ENCODE measurements at regions not wholly inside any gene's neighbourhood (a gene's known extent, or its start where the extent isn't known, plus 50 kb on each side); places are given as distances from the start of the nearest gene placed in this dataset.

DNA sequence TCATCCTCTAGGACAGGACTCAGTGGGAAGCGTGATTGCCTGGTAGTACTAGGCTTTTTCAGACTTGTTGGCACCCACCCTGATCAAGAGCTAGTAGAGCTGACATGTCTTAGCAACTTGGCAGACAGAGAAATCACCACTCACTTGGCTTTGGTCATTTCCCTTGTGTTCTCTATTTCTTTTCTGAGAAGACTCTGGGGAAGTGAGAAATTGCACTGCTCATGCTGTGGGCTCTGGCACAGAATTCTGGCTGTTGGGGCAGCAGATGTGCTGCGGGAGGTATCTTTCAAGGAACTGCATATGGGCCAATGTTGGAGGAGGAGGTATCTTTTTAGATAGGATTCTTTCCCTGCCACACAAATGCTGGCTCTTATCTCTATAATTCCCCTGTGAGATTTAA lies 529.1 kb upstream of the MEX3C start:
- no peak for DNase-seq (ENCODE audit: low read depth)

GRCh38 chr18:51727780-51728179 lies 530.3 kb upstream of the MEX3C start:
- DNase-seq (ENCODE audit: low read depth), result no peak

- DNase-seq (ENCODE audit: low read depth), result no peak
Observed at GRCh38 chr18:51731070-51731469, 533.6 kb upstream of the MEX3C start.

DNA sequence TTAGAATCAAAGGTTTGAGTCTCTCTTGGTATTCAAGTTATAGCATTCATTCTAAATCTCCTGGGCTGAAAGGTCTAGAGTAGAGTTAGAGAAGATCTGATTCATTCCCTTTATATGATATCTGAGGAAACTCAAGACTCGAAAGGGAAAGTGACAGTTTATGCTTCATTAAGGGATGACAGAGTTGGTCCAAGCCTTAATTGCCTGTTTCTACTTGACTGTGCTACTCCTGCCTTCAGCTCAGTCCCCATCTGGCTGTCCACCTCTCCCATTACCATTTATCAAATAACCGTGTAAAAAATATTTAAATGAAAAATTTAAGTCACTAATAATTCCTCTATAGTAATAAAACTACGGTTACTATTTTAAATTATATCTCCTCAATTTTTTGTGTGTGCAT lies 537.1 kb upstream of the MEX3C start:
- DNase-seq (ENCODE audit: low read depth), result no peak

- DNase-seq (ENCODE audit: low read depth), result no peak
Observed at GRCh38 chr18:51739044-51739666, 541.7 kb upstream of the MEX3C start.

DNA sequence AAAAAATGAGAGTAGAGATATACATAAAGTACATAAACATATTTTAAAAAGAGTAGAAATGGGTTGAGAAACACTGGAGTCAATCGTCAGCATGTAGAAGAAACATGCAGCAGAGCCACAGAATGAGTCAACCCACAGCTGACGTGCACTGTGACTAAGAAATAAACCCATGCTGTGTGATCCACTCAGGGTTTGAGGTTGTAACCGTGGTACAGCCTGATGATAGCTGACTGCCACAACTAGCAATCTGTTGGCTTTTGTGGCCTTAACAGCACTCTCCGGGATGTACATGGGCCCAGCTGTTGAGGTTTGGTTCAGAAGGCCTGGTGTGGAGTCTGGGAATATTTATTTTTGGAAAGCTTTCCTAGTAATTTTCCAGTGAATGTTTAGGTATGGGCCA lies 554.4 kb upstream of the MEX3C start:
- DNase-seq (ENCODE audit: low read depth), result no peak

- DNase-seq (ENCODE audit: low read depth), result no peak
Observed at GRCh38 chr18:51753365-51754057, 556.0 kb upstream of the MEX3C start.

- no peak for DNase-seq (ENCODE audit: low read depth)
Observed at GRCh38 chr18:51754566-51754965, 557.1 kb upstream of the MEX3C start.

DNA sequence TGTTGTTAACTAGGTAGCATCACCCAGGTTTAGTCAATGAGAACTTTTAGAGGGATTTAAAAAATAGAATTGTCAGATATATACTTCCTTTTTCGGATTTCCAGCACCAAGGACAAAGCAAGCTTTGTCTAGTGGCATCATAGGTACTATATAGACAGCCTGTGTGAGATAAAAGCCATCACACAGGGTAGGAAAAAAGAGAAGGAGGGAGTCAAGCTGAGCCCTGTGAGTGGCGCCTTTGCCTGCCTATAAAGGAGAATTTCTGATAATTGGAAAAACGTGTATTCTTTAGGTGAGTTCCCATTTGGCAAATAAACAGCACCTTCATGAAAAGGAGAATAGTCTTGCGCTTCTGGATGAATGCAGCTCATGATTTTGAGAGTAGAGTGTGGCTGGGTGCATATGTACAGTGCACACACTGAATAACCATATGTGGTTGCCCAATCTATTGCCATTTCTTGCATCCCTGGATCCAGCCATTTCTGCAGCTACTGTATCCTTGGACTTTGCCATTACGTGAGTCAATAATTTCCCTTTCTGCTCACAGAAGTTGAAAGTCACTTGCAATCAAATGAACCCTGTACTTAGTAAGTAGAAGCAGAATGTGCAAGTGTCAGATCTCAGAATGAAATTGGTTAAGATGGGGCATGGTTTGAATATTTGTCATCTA lies 559.9 kb upstream of the MEX3C start:
- DNase-seq (ENCODE audit: low read depth), result no peak

DNA sequence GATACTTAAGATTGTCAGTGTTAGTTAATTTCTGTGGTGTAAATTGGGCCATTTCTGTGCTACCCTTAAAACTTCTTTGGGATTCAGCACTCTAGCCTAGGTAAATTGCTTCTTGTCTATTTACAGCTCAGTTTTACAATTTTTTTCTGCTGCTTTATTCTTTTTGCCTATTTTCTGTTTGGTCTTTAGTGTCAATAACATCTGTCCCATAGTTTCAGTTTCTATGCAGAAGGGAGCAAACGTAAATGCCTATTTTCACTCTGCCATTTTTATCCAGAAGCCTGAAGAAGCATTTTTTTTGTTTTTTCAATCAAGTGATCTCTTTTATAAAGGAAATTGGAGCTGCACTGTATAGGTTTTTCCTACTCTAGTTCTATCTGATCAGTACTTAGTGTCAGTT lies 564.9 kb upstream of the MEX3C start:
- no peak for DNase-seq (ENCODE audit: low read depth)

GRCh38 chr18:51765606-51766360 lies 568.3 kb upstream of the MEX3C start:
- DNase-seq (ENCODE audit: low read depth), result no peak

DNA sequence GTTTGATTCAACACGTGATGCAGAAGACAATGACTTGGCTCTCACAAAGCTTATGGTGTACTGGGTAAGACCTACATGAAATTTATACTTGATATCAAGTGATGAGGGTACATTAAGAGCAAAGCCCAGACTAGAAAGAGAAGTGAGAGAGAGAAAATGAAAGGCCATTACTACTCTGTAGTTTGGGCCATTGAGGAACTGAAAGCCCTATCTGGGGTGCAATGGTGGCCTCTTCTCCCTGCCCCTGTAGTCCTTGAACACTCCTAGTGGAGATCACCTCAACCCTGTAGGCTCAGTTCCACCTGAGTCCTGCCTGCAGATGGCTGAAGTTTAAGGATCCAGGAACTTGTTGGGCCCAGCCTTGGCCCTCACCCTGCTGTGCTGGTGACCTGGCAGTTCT lies 569.8 kb upstream of the MEX3C start:
- no peak for DNase-seq (ENCODE audit: low read depth)

DNA sequence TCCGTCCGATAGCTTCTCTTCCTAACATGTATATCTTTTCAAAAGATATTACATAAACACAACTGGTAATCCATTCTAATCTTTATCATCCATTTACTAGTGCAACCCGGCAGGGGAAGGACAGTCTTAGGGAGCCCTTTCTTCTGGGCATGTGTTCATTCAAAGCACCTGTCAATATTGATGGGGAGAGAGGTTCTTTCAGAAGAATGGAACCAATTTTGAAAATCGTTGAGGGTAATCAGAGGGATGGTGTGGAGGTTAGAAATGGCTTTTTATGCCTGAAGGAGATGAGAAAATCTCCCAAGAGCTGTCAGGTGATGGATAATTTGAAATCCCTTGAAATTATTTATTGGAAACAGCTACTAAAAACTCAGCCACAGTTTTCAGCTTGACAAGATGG lies 561.9 kb upstream of the DCC start:
- no peak for DNase-seq (ENCODE audit: low read depth)

- no peak for DNase-seq (ENCODE audit: low read depth)
Observed at GRCh38 chr18:51789871-51790270, 550.1 kb upstream of the DCC start.

DNA sequence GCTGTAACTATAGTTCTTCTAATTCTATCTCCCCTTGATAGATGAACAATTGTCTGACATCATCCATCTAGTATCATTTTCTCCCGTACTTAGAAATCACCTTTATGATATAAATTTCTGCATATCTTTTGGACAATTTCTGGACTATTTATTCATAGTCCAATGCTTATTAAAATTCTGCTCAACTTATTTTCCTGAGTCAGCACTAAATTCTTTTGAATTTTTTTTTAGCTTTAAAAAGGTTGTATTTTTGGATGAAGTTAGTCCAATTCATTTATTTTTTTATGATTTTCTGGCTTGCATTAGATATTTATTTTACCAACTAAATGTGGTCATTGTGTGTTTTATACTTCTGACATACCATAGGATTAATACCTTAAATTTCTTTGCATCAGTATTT lies 538.5 kb upstream of the DCC start:
- DNase-seq (ENCODE audit: low read depth), result no peak

GRCh38 chr18:51802569-51803428 lies 537.2 kb upstream of the DCC start:
- DNase-seq (ENCODE audit: low read depth), result no peak

DNA sequence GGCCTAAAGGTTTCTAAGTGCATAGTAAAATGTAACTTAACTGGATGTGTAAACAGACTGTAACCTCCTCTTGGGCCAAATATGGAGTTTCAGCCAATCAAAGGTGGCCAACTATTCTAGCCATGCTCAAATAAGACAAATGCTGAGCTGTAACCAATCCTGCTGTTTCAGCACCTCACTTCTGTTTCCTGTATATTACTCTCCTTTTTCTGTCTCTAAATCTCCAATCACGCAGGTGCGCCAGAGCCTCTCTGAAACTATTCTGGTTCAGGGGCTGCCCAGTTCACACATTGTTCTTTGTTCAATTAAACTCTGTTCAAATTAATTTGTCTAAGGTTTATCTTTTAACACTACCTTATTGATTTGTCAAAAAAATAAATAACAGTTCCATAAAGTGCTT lies 532.7 kb upstream of the DCC start:
- no peak for DNase-seq (ENCODE audit: low read depth)

DNA sequence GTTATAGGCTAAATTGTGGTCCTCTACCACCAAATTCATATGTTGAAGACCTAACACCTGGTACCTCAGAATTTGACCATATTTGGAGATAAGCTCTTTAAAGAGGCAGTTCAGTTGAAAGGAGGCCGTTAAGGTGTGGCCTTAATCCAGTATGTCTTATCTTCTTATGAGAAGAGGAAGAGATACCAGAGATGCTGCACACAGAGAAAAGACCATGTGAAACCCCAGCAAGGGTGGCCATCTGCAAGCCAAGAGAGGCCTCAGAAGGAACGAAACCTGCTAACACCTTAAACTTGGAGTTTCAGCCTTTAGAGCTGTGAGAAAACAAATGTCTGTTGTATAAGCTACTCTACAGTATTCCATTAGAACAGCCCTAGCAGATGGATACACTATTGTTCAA lies 528.1 kb upstream of the DCC start:
- no peak for DNase-seq (ENCODE audit: low read depth)

GRCh38 chr18:51813740-51814139 lies 526.3 kb upstream of the DCC start:
- no peak for DNase-seq (ENCODE audit: low read depth)

- no peak for DNase-seq (ENCODE audit: low read depth)
Observed at GRCh38 chr18:51821610-51822009, 518.4 kb upstream of the DCC start.

DNA sequence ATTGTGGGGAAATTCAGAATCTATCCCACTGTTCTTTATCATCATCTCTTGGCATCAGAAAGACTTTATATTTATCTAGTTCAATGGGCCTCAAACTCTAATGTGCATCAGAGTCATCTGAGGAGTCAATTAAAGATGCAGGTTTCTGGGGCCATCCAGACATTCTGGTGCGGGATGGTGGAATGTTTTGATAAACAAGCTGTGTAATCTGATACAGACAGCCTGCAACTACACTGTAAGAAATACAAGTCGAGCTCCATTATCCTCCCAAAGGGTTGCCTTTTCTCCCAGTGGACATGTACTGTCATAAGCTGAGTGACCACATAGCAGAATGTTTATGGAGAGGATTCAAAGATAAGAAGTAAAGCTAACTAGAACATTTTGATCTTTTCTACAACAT lies 515.3 kb upstream of the DCC start:
- no peak for DNase-seq (ENCODE audit: low read depth)

DNA sequence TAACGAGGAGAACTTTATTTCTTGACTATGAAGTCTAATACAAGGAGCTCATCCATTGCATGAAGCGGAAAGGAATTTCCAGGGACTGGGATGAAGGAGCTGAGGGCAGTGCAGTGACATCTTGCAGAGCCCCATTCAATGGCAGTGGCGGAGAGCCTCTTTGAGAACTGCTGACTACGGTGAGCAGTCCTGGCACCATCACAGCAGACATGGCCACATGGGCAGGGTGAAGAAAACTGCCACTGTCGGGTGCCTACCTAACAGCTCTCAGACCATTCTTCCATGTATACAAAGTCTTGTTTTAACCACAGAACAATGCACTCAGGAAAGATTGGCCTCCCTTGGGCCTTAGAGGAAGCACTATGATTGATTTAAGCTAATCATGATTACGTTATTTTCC lies 506.1 kb upstream of the DCC start:
- no peak for DNase-seq (ENCODE audit: low read depth)
